GM12892 (cell line): ENCODE measurements at regions not wholly inside any gene's neighbourhood (a gene's known extent, or its start where the extent isn't known, plus 50 kb on each side); places are given as distances from the start of the nearest gene placed in this dataset.

Experiments used
- POLR2A ChIP-seq: IDR thresholded peaks from 2 replicates; pipeline ENCODE4 v1.6.1; 2011; ENCODE audit warnings: low read depth, low read length, control low read depth
- POLR2AphosphoS5 ChIP-seq: IDR thresholded peaks from 2 replicates; pipeline ENCODE4 v1.6.1; 2011; ENCODE audit warnings: low read depth, low read length, control low read depth
- TAF1 ChIP-seq: IDR thresholded peaks from 2 replicates; pipeline ENCODE4 v1.6.1; 2011; ENCODE audit warnings: low read depth, mild to moderate bottlenecking, control low read depth, low read length, borderline replicate concordance

GRCh38 chr17:13153036-13153435, 135.2 kb upstream of the ELAC2 start:
- no peak for TF ChIP-seq TAF1
- TF ChIP-seq POLR2AphosphoS5 = no peak
- no peak for TF ChIP-seq POLR2A
